HG03108 (cell line): ENCODE measurements at regions not wholly inside any gene's neighbourhood (a gene's known extent, or its start where the extent isn't known, plus 50 kb on each side); places are given as distances from the start of the nearest gene placed in this dataset.
"Not testable (repeated sequence)": the region's sequence is repeated elsewhere in the genome, so short reads cannot be mapped to it uniquely, and the experiment has no call there.

Experiments
- ATAC-seq: cut with Tn5 transposase; IDR thresholded peaks from one replicate; pipeline ENCODE4 v1.9.1; 2021; ENCODE audit warnings: moderate library complexity; ENCODE audit not compliant: unreplicated experiment

DNA sequence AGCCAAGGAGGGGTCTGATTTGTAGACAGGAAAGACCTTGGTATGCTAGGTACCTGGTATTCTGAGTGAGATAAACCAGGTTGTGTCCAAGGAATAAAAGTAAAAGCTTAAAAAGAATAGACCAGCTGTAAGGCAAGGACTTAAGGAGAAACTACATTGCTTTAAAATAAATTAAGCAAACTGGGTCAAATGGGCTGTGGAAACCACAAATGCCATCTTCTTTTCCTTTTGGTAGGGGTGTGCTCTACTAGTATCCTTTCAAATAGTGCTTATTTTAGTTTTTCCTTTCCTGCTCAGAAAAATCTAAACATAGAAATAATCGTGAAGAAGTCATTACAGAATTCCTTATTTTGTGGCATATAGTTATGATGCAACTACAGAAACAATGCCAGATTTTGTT is 138.6 kb upstream of the KLF12 start:
- ATAC-seq = no peak

DNA sequence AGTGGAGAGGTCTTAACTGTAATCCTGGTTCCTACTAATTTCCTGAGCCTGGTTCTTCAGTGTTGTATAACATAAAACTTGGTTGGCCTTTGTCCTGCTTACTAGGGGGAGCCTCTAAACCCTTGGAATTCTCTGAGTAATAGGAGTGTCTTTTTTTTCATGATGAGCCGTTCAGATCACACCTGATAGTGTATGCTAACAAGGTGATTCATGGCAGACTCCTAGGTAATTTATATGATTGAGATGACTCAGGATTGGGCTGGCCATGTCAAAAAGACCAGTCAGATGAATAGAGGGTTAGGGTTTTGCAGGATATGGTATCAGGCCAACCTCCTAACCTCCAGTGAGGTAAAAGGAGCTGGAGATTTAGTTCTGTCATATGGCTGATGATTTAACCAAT is 135.8 kb upstream of the KLF12 start:
- no peak for ATAC-seq

DNA sequence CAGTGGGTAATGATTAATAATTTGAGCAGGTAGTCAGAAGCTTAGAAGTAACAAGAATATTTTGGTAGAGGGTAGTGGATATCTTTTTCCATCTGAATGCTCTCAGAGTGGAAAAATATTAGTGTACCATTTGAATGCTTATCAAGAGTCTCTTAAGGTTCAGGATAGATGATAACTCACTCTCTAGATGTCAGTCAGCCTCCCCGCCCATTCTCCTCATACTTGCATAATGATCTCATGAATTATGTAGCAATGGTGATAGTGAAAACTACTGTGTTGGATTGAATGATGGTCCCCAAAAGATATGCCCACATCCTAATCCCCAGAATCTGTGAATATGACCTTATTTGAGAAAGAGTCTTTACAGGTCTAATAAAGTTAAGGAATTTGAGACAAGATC is 132.7 kb upstream of the KLF12 start:
- ATAC-seq = no peak

DNA sequence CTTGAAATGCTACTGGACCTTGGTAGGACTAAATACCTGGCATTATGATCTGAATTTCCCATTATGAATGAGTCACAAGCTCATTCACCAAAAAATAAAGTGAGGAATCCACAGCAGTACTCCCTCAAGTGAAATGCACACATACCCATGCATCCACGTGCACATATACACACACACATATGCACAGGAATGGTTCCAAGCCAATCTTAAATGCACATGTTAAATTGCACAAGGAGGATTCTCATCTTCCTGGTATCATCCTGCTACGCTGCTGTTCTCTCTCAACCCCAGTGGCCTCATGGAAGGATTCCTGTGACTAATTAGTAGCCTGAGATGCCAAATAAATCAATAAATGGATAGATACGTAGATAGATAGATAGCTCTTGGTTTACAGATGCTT is 132.1 kb upstream of the KLF12 start:
- no peak for ATAC-seq

DNA sequence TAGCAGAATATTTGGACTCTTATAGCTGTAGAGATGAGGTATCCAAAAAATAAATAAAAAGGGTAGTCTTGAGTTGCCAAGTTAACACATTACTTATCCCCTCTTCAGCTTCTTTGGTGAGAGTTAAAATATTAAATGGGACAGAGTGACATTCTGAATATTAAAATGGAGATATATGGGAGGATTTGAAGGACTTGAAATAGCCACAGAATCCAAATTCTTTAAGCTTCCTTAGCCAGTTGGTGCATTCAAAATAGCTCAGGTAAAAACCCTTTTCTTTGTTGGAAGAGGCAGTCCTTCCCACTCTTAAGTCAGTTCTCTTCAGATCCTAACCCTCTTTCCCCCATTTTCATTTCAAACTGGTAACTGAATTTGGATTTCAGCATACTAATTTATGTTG is 130.1 kb upstream of the KLF12 start:
- no peak for ATAC-seq

DNA sequence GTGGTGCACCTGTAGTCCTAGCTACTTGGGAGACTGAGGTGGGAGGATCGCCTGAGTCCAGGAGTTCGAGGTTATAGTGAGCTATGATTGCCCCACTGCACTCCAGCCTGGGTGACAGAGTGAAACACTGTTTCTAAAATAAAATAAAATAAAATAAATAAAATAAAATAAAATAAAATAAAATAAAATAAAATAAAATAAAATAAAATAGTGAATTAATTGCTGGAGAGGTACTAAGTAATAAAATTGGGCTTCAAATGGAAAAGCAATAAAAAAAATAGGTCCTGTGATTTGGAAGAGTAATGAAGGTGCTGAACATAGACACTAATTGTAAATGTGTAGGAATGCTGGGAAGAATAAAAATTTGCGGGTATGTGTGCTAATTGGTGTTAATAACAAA is 126.2 kb upstream of the KLF12 start:
- not testable (repeated sequence) for ATAC-seq

DNA sequence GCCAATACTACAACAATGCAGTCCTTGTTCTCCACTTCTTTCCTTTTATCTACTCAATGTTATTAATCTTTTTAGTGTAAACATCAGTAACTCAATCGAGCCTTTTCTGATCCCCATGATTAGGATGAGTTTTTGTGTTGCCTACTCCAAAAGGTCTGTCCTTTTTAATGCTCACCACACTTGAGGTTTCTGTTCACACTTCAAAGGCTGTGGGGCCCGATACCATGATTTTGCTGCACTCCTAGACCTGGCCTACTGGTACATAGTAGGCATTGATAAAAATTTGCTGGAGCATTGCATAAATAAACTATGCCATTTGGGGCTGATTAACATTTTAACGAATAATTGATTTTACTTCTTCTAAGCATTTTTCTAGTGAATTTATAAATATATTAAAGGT is 125.4 kb upstream of the KLF12 start:
- no peak for ATAC-seq

DNA sequence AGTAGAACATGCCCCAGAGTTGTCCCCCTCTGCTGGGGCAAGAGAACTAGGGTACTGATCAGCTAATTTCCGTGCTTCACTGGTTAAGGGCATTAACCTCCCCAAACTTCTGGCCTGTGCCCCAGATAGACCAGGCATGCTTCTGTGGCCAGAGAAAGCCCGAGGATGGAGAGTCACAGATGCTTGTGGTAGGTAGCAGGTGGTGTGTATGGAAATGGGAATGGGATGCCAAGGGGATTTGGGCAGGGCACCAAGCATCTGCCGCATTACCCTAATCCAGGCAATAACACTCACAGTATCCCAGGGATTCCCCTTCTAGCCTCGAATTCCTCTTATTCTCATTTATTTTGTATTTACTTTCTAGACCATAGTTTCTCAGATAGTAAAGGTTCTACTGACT is 124.8 kb upstream of the KLF12 start:
- ATAC-seq = no peak

DNA sequence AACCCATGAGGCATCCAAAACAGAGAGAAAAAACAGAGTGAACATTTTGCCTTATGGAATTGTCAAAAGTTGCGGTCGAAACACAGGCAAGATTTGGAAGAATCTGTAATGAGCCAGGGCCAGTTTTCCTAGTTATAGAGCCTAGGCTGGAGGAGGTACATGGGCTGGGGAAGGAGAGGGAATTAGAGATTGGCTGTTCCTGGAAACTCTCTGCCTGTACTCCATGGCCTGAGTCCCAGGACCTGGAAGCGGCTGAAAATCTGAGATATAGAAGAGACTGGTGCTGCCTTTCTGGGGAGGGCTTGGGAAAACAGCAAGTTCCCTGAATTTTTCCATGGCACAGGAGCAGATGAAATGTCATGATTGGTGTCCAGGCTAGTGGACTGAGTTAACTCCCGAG is 122.8 kb upstream of the KLF12 start:
- ATAC-seq = no peak

DNA sequence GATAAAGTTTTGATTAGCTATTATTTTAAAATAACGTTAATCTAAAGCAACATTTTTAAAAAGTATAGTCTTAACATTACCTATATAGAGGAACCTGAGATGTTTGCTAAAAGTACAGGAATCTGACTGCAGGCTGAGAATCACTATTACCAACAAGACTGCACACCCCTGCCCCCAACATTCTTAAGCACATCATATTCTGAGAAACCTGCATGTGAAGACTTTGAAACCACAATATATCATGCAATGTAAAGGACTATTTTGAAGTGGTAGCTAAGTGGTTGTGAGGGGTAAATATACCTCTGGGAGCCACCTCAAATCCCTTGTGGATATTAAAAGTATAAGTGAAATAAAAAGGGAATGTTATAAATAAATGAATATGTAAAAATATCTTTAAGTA is 119.0 kb upstream of the KLF12 start:
- no peak for ATAC-seq

DNA sequence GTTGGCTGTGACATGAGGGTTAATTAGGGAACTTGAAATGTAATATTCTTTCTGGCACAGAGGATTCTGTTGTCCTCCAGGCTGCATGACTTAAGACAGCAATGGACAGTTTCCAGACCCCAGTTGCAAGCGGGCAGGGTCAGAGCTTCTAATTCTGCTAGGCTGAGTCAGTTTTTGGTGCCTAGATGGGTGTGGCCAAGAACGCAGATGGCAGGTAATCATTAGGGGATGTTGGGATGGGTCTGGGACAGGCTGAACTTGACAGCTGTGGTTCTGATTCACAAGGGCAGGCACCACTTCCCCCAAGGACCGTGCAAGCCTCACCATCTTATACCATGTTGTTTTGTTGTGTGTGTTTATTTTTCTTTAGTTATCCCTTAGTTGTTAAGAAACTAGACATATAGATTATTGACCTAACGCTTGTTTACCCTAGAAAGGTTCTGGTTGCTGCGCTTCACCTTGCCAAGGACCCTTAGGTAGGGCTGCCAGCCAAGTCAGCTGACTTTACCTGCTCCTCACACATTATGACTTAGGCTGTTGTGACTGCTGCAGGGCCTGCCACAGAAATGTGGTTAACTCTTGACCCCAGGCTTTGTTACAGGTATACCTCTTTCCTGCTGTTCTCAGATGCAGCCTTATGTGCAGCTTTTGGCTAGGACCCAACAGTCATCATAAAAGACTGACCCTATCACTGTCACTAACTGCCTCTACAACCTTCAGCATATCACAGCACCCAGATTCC is 117.7 kb upstream of the KLF12 start:
- ATAC-seq = no peak

DNA sequence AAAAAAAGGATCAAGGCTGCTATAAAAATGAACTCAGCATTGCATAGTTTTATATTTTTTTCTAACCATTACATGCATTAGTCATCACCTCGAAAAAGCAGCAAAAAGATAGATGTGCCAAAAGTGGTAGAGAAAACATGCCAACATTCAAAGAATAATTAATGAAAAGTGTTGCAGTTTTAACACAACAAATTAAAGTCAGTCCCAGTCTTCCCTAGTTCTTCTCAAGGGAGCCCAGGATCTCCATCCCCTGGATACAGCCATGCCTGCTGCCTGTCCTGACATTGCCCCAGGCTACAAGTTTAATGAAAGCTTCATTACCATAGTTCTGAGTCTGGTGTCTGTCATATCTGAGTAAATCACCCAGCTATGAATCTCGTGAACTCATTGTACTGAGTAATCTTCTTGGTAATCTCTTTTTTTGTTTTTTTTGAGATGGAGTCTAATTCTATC is 116.6 kb upstream of the KLF12 start:
- ATAC-seq = no peak

DNA sequence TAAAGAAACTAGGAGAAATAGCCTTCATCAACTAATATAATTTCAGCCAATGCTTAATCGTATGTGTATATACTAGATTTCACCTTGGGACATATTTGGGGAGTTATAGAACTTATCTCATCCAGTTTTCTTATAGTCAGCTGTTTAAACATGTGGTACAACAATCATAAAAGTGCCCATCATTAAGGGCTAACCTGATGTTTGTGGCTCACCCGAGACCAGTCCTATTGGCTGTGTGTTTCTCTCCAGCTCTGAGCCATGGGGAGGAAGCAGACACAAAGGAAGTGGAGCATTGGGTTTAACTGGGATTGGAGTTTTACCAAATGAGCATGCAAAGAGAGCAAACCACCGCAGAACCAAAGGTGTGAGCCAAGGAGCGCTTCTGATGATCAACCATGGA is 114.3 kb upstream of the KLF12 start:
- ATAC-seq = no peak

DNA sequence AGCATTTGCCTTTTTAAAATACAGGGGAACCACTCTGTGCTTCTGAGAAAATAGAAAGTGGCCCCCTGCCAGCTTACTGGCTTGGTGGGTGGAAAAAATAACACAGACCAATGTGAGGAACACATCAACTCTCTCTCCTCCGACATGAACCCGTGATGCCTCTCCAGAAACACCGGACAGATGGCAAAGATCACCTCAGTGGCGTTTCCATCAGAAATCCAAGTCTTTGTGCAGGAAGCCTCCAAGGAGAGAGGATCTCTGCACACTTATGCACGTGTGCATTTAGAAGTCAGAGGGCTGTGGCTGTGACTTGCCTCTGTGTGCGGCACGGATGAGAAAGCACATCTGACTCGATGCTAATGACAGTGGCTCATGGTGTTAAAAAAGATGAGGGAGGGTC is 112.3 kb upstream of the KLF12 start:
- ATAC-seq = no peak

DNA sequence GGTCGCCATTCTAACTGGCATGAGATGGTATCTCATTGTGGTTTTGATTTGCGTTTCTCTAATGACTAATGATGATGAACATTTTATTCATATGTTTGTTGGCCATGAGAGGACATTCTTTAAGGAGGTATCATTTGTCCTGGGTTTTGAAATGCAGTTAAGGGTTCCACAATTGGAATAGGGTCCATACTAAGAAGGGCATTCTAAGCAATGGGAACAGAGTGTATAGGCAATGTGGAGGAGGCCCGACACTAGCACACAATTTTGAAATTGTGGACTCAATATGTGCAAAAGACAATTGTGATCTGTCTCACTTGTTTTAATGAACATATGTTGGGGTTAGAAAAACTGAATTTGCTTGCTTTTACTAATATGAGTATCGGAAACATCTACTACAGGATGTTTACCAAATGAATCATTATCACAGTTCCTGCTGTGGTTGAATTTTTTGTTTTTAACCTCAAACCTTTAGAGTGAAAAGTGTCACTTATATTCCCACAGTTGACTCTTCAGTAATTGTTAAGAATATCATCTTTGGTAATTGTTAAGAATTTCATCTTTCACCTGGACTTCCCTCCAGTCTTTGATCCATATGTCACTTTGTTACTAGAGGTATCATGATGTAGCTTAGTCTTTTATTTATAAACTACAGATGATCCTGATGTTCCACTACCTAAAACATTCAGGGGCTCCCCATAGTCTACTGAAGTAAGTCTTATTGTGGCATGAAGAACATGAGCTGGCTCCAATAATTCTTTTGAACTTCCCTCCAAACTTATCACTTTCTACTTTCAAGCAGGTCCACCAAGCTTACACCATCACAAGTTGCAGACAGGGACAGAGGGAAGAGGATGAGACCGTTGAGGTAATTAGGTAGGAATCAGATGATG is 109.7 kb upstream of the KLF12 start:
- peak; percentile 50 for ATAC-seq

DNA sequence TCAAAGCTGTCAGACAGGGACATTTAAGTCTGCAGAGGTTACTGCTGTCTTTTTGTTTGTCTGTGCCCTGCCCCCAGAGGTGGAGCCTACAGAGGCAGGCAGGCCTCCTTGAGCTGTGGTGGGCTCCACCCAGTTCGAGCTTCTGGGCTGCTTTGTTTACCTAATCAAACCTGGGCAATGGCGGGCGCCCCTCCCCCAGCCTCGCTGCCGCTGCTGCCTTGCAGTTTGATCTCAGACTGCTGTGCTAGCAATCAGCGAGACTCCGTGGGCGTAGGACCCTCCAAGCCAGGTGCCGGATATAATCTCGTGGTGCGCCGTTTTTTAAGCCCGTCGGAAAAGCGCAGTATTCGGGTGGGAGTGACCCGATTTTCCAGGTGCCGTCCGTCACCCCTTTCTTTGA is 107.1 kb upstream of the KLF12 start:
- not testable (repeated sequence) for ATAC-seq

DNA sequence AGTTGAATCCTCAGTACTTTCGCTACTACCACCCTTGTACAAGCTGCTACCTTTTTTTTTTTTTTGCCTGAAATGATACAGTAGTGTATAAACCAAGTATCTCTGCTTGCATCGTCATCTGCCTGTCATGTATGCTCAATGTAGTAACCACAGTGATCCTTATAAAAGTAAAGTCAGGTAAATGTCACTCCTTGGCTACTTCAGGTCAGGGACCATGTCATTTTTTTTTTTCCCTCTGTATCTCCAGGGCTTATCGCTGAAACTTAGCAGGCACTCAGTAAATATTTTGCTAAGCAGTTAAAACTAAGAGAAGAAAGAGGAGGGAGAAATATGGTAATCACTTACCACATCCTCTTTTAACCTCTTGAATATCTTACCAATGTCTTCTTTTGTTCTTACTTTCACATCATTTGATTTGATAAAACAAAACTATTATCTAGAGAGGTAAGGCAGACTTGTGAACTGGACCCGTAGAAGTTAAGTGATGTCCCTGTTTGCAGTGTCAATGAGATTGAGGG is 96.8 kb upstream of the KLF12 start:
- ATAC-seq = no peak

DNA sequence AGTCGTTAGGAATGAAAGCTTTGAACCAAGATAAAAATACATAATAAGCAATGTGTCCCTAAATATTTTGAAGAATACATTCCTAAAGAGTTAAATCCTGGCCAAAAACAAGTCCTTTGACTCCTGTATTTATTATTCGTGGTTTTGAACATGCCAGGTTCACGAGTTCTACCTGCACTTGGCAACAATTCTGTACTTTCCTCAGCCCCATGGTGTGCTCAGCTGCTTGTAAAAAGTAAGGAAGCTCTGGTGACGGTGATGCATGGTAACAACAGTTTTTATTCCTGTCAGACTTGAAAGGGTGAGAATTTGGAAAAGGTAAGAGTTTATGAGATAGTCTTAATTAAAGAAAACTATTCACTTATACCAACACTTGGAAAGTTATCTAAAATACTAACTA is 95.0 kb upstream of the KLF12 start:
- ATAC-seq = no peak

DNA sequence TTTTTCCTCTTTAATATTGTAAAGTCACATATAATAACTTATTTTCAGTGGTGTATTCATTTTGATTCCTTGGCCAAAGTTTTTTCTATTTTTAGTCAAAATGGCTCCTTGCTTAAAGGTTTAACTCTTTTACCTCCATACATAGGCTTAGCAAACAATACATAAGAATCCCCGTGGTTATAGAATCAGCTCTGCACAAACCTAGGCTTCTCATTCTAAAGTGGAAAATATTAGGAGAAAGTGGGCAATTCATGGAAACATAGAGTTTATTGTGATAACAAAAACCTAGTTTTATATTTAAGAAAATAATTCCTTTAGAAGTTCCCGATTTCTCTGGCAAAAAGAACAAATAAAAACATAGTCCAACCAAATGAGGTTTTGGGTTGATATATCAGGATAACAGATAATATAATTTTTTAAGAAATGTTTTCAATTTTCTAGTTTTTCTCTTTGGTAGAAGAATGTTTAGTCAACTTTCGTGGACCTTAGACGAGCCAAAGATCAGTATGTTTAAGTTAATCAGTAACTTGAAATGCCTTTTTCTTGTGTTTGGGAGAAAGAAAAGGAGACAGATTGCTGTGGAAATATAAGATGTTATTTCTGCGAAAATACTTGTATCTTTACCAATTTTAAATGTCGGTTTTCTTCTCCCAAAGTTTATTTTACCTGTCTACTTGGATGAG is 93.4 kb upstream of the KLF12 start:
- no peak for ATAC-seq

DNA sequence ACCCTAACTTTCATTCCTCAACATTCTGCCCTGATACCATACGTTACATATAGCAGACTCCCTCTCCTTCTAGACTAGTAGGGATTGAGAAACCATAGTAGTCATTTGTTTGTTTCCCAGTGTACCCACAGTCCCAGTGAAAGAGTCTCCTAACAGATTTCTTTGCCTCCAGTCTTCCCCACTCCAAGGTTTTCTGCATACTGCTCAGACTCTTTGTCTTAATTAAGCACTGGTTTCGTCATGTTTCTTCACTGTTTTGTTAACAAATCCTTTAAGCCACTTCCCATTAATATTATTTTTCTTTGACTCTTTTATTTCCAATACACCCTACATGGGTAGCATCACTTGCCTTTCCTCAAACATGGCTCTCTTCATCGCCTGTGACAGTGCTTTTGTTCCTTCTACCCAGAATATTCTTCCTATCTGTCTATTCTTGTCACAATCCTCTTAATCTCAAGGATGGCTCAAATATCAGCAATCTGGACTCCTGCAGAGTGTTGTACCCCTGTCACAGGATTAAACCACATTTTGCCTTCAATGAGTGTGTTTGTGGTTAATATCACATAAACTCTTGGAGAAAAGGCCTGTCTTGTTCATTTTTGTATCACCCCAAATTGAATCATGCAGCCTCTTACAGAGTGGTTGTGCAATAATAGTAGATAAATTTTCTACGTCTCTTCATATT is 92.7 kb upstream of the KLF12 start:
- no peak for ATAC-seq

DNA sequence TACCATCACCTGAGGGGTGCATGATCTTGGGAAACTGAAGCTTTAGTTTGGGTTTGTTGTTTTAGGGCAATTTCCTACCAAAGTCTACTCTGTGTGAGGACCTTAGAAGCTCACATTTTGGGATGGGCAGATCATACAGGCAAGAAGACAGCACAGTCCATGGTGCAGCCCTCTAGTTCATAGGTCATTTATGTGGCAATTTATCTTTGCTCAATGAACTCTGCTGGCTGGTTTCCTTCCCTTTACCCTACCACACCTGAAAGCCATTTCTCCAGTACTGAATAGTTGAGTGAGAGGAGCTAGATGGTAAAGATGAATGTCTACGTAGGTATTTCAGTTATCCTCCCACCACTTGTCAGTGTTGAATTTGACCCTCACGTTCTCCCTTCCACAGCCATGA is 87.5 kb upstream of the KLF12 start:
- no peak for ATAC-seq
